ENCODE measurements at regions not wholly inside any gene's neighbourhood (a gene's known extent, or its start where the extent isn't known, plus 50 kb on each side); places are given as distances from the start of the nearest gene placed in this dataset.

GRCh38 chr12:107875786-107876185 is 101.3 kb downstream of the ASCL4 start:
- TF ChIP-seq CTCF (IDR thresholded peaks at IDR 0.05) (no peak), POLR2A (IDR thresholded peaks at IDR 0.05) (no peak), POLR2AphosphoS5 (IDR thresholded peaks at IDR 0.05) (no peak)
